ENCODE measurements at regions not wholly inside any gene's neighbourhood (a gene's known extent, or its start where the extent isn't known, plus 50 kb on each side); places are given as distances from the start of the nearest gene placed in this dataset.

- no peak for DNase-seq (ENCODE audit: low read depth)
- H3K4me3 ChIP-seq (ENCODE audit: low read length) = no peak overlapping the region
- TF ChIP-seq CTCF (IDR thresholded peaks at IDR 0.05; ENCODE audit: insufficient read depth, low read depth, low read length, missing control alignments) = no peak
Measured at GRCh38 chr10:43710772-43711471, 62.2 kb upstream of the ZNF32 start.

- H3K4me3 ChIP-seq (ENCODE audit: low read length) = no peak overlapping the region
- TF ChIP-seq CTCF (IDR thresholded peaks at IDR 0.05; ENCODE audit: insufficient read depth, low read depth, low read length, missing control alignments) = no peak
- no peak for DNase-seq (ENCODE audit: low read depth)
Measured at GRCh38 chr10:43708262-43708661, 59.6 kb upstream of the ZNF32 start.

- TF ChIP-seq CTCF (IDR thresholded peaks at IDR 0.05; ENCODE audit: insufficient read depth, low read depth, low read length, missing control alignments) = no peak
Measured at GRCh38 chr10:43707770-43708169, 59.1 kb upstream of the ZNF32 start.

GRCh38 chr10:43706166-43706565, 57.5 kb upstream of the ZNF32 start:
- DNase-seq (ENCODE audit: low read depth) = no peak

More at GRCh38 chr10:43707770-43708169, 59.1 kb upstream of the ZNF32 start:
- H3K4me3 ChIP-seq (ENCODE audit: low read length) = no peak overlapping the region
- DNase-seq (ENCODE audit: low read depth) = no peak

GRCh38 chr10:43703286-43703685, 54.6 kb upstream of the ZNF32 start:
- no peak for DNase-seq (ENCODE audit: low read depth)
- H3K4me3 ChIP-seq (ENCODE audit: low read length) = no peak overlapping the region
- TF ChIP-seq CTCF (IDR thresholded peaks at IDR 0.05; ENCODE audit: insufficient read depth, low read depth, low read length, missing control alignments) = no peak

More at GRCh38 chr10:43706166-43706565, 57.5 kb upstream of the ZNF32 start:
- no peak overlapping the region for H3K4me3 ChIP-seq (ENCODE audit: low read length)
- no peak for TF ChIP-seq CTCF (IDR thresholded peaks at IDR 0.05; ENCODE audit: insufficient read depth, low read depth, low read length, missing control alignments)

GRCh38 chr10:43702936-43703281, 54.2 kb upstream of the ZNF32 start:
- H3K4me3 ChIP-seq (ENCODE audit: low read length) = no peak overlapping the region
- TF ChIP-seq CTCF (IDR thresholded peaks at IDR 0.05; ENCODE audit: insufficient read depth, low read depth, low read length, missing control alignments) = no peak
- no peak for DNase-seq (ENCODE audit: low read depth)

Measured in epithelial cell of esophagus (primary cell).